A549 (cell line): ENCODE measurements at regions not wholly inside any gene's neighbourhood (a gene's known extent, or its start where the extent isn't known, plus 50 kb on each side); places are given as distances from the start of the nearest gene placed in this dataset.

Source experiments
- ATAC-seq, 2 experiments: fragments of 200-7000 bp in 1 of 2; fragments of >200 bp in 1 of 2; cut with Nextera tagmentation in 1 of 2; cut with Tn5 transposase in 1 of 2; 3 replicates each; pipeline versions ENCODE4 v1.8.0 to v1.9.1; 2018 to 2020; ENCODE audit warnings: mild to moderate bottlenecking in 1 of 2, moderate library complexity in 1 of 2
- CTCF ChIA-PET: fragments of 300-600 bp; sonication (Branson Sonifier 250); formaldehyde crosslinking; extraction: SDS; loops from one replicate; lab custom pipeline; 2021; ENCODE audit warnings: antibody characterized with exemption, inconsistent platforms; lab: Yijun Ruan, JAX
- POLR2A ChIA-PET: fragments of 350-600 bp; formaldehyde crosslinking; extraction: SDS; loops from one replicate; lab custom pipeline; 2021; ENCODE audit warnings: antibody characterized with exemption, inconsistent platforms; lab: Yijun Ruan, JAX
- DNase-seq, 2 experiments: peaks; one replicate each; pipeline versions ENCODE4 v3.0.0 to v3.0.0-alpha.2; 2011 to 2016; ENCODE audit warnings: low read depth in 1 of 2, low spot score in 1 of 2
- FAIRE-seq: peaks from 2 replicates; lab custom pipeline; 2011; peaks lifted over from hg19 to GRCh38; lab: Jason Lieb, UNC
- H3K27ac ChIP-seq, 2 experiments: fragments of >200 bp; sonication (Bioruptor Twin); formaldehyde crosslinking; 3 replicates each; pipeline ENCODE4 v1.5.1; 2016 to 2017
- H3K4me1 ChIP-seq: fragments of >200 bp; sonication (Bioruptor Twin); formaldehyde crosslinking; 3 replicates; pipeline ENCODE4 v1.6.1; 2016
- H3K4me2 ChIP-seq: fragments of >200 bp; sonication (Bioruptor Twin); formaldehyde crosslinking; 3 replicates; pipeline ENCODE4 v1.6.1; 2016
- H3K4me3 ChIP-seq: fragments of >200 bp; sonication (Bioruptor Twin); formaldehyde crosslinking; 3 replicates; pipeline ENCODE4 v1.5.1; 2016
- H3K9me3 ChIP-seq: fragments of >200 bp; sonication (Bioruptor Twin); formaldehyde crosslinking; 3 replicates; pipeline ENCODE4 v1.6.1; 2016
- BHLHE40 ChIP-seq: IDR thresholded peaks from 2 replicates; pipeline ENCODE4 v1.6.1; 2012; ENCODE audit warnings: low read depth, low read length, inconsistent platforms
- CTCF ChIP-seq: fragments of >200 bp; sonication (Bioruptor Twin); formaldehyde crosslinking; IDR thresholded peaks from 3 replicates; pipeline ENCODE4 v1.5.1; 2016
- EHMT2 ChIP-seq: fragments of 200-600 bp; sonication (generic); IDR thresholded peaks from 2 replicates; pipeline ENCODE4 v1.6.1; 2016; ENCODE audit warnings: antibody characterized with exemption, low read depth, mild to moderate bottlenecking, moderate library complexity
- ESRRA ChIP-seq: fragments of 150-350 bp; IDR thresholded peaks from 2 replicates; pipeline ENCODE4 v1.6.1; 2014; ENCODE audit warnings: mild to moderate bottlenecking, low read length, borderline replicate concordance
- FOSB ChIP-seq: fragments of 250-450 bp; sonication (Bioruptor Pico); IDR thresholded peaks from 2 replicates; pipeline ENCODE4 v1.5.0; 2020; ENCODE audit warnings: mild to moderate bottlenecking, moderate library complexity
- GATA3 ChIP-seq: IDR thresholded peaks from 2 replicates; pipeline ENCODE4 v1.6.1; 2012; ENCODE audit warnings: borderline replicate concordance
- HOXA7 ChIP-seq: fragments of 250-450 bp; sonication (Bioruptor Pico); IDR thresholded peaks from 2 replicates; pipeline ENCODE4 v1.5.0; 2020; ENCODE audit warnings: mild to moderate bottlenecking, moderate library complexity
- HOXB13 ChIP-seq: fragments of 250-450 bp; sonication (Bioruptor Pico); IDR thresholded peaks from 2 replicates; pipeline ENCODE4 v1.5.0; 2020; ENCODE audit warnings: low read depth, mild to moderate bottlenecking, moderate library complexity
- JUNB ChIP-seq: fragments of >200 bp; sonication (Bioruptor Twin); formaldehyde crosslinking; IDR thresholded peaks from 2 replicates; pipeline ENCODE4 v1.6.1; 2016
- KDM1A ChIP-seq: fragments of 200-600 bp; sonication (generic); IDR thresholded peaks from 2 replicates; pipeline ENCODE4 v1.6.1; 2016; ENCODE audit warnings: low read depth, mild to moderate bottlenecking
- KDM5A ChIP-seq: fragments of 200-600 bp; sonication (generic); IDR thresholded peaks from 2 replicates; pipeline ENCODE4 v1.6.1; 2016; ENCODE audit warnings: antibody characterized with exemption, mild to moderate bottlenecking
- MAFK ChIP-seq: fragments of 450-650 bp; IDR thresholded peaks from 2 replicates; pipeline ENCODE4 v1.6.1; 2014; ENCODE audit not compliant: partially characterized antibody
- NPAS2 ChIP-seq: fragments of 250-450 bp; sonication (Bioruptor Pico); IDR thresholded peaks from 2 replicates; pipeline ENCODE4 v1.8.0; 2022; ENCODE audit warnings: mild to moderate bottlenecking, moderate library complexity, borderline replicate concordance
- PBX3 ChIP-seq: IDR thresholded peaks from 2 replicates; pipeline ENCODE4 v1.6.1; 2012
- PHF8 ChIP-seq: fragments of 200-600 bp; sonication (generic); IDR thresholded peaks from 2 replicates; pipeline ENCODE4 v1.6.1; 2016; ENCODE audit warnings: low read depth, mild to moderate bottlenecking, antibody characterized with exemption, moderate library complexity, borderline replicate concordance
- POLR2A ChIP-seq: IDR thresholded peaks from 2 replicates; pipeline ENCODE4 v1.6.1; 2012; ENCODE audit warnings: mild to moderate bottlenecking, low read length
- POLR2AphosphoS2 ChIP-seq: conservative IDR thresholded peaks from 2 replicates; pipeline ENCODE4 v1.6.1; 2012; ENCODE audit warnings: low read length, improper control_type of control experiment, inconsistent platforms
- RAD21 ChIP-seq, 2 experiments: fragments of >200 bp in 1 of 2; sonication (Bioruptor Twin) in 1 of 2; formaldehyde crosslinking in 1 of 2; IDR thresholded peaks in 1 of 2; conservative IDR thresholded peaks in 1 of 2; 2 replicates in 1 of 2; 3 replicates in 1 of 2; pipeline ENCODE4 v1.6.1; 2012 to 2018; ENCODE audit warnings: inconsistent platforms in 1 of 2
- RARB ChIP-seq: fragments of 250-450 bp; sonication (Bioruptor Pico); IDR thresholded peaks from 2 replicates; pipeline ENCODE4 v1.8.0; 2021; ENCODE audit warnings: mild to moderate bottlenecking, moderate library complexity
- RCOR1 ChIP-seq: fragments of 150-350 bp; IDR thresholded peaks from 2 replicates; pipeline ENCODE4 v1.6.1; 2014; ENCODE audit warnings: antibody characterized with exemption, low read length, low read depth
- ZFP36 ChIP-seq: fragments of 450-650 bp; IDR thresholded peaks from 2 replicates; pipeline ENCODE4 v1.6.1; 2014; ENCODE audit warnings: borderline replicate concordance; ENCODE audit not compliant: partially characterized antibody
- ZNF302 ChIP-seq: fragments of 250-450 bp; sonication (Bioruptor Pico); IDR thresholded peaks from 2 replicates; pipeline ENCODE4 v1.9.0; 2021; ENCODE audit warnings: inconsistent platforms, mild to moderate bottlenecking, moderate library complexity
- ZSCAN20 ChIP-seq: fragments of 250-450 bp; sonication (Bioruptor Pico); IDR thresholded peaks from 2 replicates; pipeline ENCODE4 v1.8.0; 2022; ENCODE audit warnings: mild to moderate bottlenecking, moderate library complexity
- WGBS: methylation state at CpG from one replicate; pipeline ENCODE4 v1.1.6; 2017; ENCODE audit errors: missing lambda C conversion rate; 5-methylcytosine and 5-hydroxymethylcytosine counted together
- TF ChIP-seq, protein P1 (sequence below): fragments of 450-650 bp; IDR thresholded peaks from 2 replicates; pipeline ENCODE4 v1.6.1; 2014; ENCODE audit warnings: antibody characterized with exemption
- TF ChIP-seq, protein P2 (sequence below): fragments of 200-600 bp; sonication (generic); IDR thresholded peaks from 2 replicates; pipeline ENCODE4 v1.6.1; 2016; ENCODE audit warnings: antibody characterized with exemption, mild to moderate bottlenecking, moderate library complexity

DNA sequence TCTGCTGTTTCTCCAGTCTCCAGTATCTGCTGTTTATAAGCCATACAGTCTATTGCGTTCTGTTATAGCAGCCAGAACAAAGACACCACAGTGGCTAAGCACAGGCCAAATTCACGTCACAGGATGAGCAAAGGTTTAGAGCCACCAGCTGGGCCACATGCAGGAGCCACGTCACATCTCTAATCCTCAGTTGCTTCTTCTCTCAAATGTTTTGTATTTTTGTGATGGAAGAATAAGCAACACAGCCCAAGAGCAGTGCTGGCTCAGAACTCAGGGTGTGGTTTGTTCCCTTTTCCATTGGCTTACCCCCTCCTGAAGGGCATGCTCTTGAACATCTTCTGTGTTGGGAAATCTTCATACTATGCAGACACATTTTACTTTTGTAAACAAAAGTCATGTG, 309.4 kb upstream of the CDH5 start:
- Histone ChIP-seq H3K4me2 (no peak overlapping the region), H3K27ac (no peak overlapping the region), H3K4me1 (no peaks in the 10 kb centered on the region), H3K4me3 (no peak overlapping the region), H3K9me3 (no peaks in the 10 kb centered on the region)
- CTCF ChIA-PET = no interaction called here
- DNase-seq (no peak), FAIRE-seq (no peak), ATAC-seq (no peak)
- TF ChIP-seq KDM1A = no peak
- no peak for TF ChIP-seq POLR2AphosphoS2
- TF ChIP-seq ZSCAN20 (CRISPR knock-in tag) = no peak
- no peak for TF ChIP-seq ESRRA
- TF ChIP-seq RCOR1 = no peak
- no peak for TF ChIP-seq JUNB
- no peak for TF ChIP-seq RAD21 (conservative IDR thresholded peaks at IDR 0.05 in 1 of 2, IDR thresholded peaks at IDR 0.05 in 1 of 2)
- no peak for TF ChIP-seq NPAS2 (CRISPR knock-in tag)
- no peak for TF ChIP-seq PHF8
- TF ChIP-seq BHLHE40 = no peak
- no peak for TF ChIP-seq FOSB (CRISPR knock-in tag)
- TF ChIP-seq MAFK = no peak
- TF ChIP-seq, protein P1, sequence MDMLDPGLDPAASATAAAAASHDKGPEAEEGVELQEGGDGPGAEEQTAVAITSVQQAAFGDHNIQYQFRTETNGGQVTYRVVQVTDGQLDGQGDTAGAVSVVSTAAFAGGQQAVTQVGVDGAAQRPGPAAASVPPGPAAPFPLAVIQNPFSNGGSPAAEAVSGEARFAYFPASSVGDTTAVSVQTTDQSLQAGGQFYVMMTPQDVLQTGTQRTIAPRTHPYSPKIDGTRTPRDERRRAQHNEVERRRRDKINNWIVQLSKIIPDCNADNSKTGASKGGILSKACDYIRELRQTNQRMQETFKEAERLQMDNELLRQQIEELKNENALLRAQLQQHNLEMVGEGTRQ = no peak
- TF ChIP-seq HOXA7 (CRISPR knock-in tag) = no peak
- TF ChIP-seq KDM5A = no peak
- no peak for TF ChIP-seq ZNF302 (CRISPR knock-in tag)
- no peak for TF ChIP-seq HOXB13 (CRISPR knock-in tag)
- TF ChIP-seq CTCF = no peak
- no peak for TF ChIP-seq EHMT2
- TF ChIP-seq ZFP36 = no peak
- 8% methylated on average over 3 of the region's 3 CpGs for WGBS
- POLR2A ChIA-PET = no interaction called here

DNA sequence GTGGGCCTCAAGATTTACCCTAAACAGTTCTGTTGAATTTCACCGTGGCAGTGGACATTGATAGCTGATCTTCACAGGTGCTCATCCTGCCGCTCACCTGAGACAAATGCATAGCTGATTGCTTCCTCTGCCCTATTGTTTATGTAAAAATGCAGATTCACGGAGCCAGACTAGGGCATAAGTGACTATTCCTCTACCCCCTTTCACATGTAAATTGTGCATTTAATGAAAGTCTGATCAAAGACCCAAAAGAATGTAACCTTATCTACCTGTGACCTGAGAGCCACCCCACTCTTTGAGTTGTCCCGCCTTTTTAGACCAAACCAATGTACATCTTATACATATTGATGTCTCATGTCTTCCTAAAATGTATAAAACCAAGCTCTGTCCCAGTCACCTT, 312.4 kb upstream of the CDH5 start:
- Histone ChIP-seq H3K4me3 (no peak overlapping the region), H3K4me2 (no peak overlapping the region), H3K4me1 (no peaks in the 10 kb centered on the region), H3K9me3 (no peaks in the 10 kb centered on the region), H3K27ac (no peak overlapping the region)
- CTCF ChIA-PET = no interaction called here
- WGBS = 15% methylated on average over 4 of the region's 4 CpGs
- DNase-seq (no peak), FAIRE-seq (no peak), ATAC-seq (no peak)
- no peak for TF ChIP-seq BHLHE40
- TF ChIP-seq RARB (CRISPR knock-in tag) = no peak
- no peak for TF ChIP-seq RAD21 (conservative IDR thresholded peaks at IDR 0.05 in 1 of 2, IDR thresholded peaks at IDR 0.05 in 1 of 2)
- POLR2A ChIA-PET = no interaction called here

- WGBS = 47% methylated on average over 2 of the region's 2 CpGs
- FAIRE-seq = no peak
- Histone ChIP-seq H3K4me3 (no peak overlapping the region), H3K4me1 (no peaks in the 10 kb centered on the region), H3K4me2 (no peak overlapping the region), H3K9me3 (no peaks in the 10 kb centered on the region), H3K27ac (no peak overlapping the region)
- TF ChIP-seq, protein P2, sequence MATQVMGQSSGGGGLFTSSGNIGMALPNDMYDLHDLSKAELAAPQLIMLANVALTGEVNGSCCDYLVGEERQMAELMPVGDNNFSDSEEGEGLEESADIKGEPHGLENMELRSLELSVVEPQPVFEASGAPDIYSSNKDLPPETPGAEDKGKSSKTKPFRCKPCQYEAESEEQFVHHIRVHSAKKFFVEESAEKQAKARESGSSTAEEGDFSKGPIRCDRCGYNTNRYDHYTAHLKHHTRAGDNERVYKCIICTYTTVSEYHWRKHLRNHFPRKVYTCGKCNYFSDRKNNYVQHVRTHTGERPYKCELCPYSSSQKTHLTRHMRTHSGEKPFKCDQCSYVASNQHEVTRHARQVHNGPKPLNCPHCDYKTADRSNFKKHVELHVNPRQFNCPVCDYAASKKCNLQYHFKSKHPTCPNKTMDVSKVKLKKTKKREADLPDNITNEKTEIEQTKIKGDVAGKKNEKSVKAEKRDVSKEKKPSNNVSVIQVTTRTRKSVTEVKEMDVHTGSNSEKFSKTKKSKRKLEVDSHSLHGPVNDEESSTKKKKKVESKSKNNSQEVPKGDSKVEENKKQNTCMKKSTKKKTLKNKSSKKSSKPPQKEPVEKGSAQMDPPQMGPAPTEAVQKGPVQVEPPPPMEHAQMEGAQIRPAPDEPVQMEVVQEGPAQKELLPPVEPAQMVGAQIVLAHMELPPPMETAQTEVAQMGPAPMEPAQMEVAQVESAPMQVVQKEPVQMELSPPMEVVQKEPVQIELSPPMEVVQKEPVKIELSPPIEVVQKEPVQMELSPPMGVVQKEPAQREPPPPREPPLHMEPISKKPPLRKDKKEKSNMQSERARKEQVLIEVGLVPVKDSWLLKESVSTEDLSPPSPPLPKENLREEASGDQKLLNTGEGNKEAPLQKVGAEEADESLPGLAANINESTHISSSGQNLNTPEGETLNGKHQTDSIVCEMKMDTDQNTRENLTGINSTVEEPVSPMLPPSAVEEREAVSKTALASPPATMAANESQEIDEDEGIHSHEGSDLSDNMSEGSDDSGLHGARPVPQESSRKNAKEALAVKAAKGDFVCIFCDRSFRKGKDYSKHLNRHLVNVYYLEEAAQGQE = no peak
- no peak for TF ChIP-seq NPAS2 (CRISPR knock-in tag)
- no peak for TF ChIP-seq ZFP36
- no peak for TF ChIP-seq POLR2A
- TF ChIP-seq GATA3 = no peak
- TF ChIP-seq FOSB (CRISPR knock-in tag) = no peak
- no peak for TF ChIP-seq MAFK
- no peak for TF ChIP-seq PHF8
- no peak for TF ChIP-seq PBX3
- no peak for DNase-seq
- ChIA-PET POLR2A (no interaction called here), CTCF (interaction anchor here (0.8 kb wide), 1 partner anchor 13 kb away, joined by 3 read pairs; no protein-coding TSS in a partner anchor)
- ATAC-seq = no peak
Measured at GRCh38 chr16:66052745-66053144, 313.7 kb upstream of the CDH5 start.
